ENCODE measurements at regions not wholly inside any gene's neighbourhood (a gene's known extent, or its start where the extent isn't known, plus 50 kb on each side); places are given as distances from the start of the nearest gene placed in this dataset.

DNA sequence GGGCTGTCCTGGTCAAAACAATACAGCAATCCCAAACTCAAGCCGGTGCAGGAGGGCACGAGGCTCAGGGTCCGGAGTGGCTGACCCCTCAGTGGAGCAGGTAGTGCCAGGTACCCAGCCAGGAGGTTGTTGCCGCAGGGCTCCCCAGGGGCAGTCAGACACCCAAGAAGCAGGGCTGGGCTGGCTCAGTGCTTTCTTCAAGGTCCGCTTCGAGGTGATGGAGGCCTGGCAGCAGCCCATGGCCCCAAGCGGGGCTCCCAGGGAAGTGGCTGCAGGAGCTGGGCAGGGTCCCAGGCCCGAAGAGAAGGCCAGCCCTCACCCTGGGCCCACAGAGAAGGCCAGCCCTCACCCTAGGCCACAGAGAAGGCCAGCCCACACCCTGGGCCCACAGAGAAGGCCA, 55.3 kb upstream of the COPS8 start:
- no peak for DNase-seq (ENCODE audit: low read depth, low spot score)

DNA sequence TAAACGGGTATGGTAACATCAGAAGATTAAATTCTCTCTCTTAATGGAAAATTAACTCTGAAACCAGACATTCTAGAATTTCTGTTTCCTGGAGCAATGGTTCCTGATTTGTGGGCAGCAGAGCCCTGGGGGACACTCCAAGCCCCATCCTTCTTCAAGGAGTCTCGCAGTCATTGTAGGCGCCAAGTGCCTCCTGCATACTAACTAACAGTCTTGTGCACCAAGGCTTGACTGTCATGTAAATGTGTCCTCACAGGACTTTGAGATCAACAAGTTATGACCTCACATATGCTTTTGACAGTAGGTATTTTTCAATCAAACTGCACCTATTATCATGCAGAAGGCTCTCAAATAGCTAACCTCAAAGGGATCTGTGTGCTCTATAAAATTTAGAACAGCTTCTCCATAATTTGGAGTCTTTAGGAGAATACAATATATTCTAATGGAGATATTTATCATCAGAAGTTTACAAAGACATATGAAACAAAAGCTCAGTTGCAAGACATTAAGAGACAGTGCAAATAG, 52.1 kb upstream of the COPS8 start:
- DNase-seq (ENCODE audit: low read depth, low spot score): no peak

DNA sequence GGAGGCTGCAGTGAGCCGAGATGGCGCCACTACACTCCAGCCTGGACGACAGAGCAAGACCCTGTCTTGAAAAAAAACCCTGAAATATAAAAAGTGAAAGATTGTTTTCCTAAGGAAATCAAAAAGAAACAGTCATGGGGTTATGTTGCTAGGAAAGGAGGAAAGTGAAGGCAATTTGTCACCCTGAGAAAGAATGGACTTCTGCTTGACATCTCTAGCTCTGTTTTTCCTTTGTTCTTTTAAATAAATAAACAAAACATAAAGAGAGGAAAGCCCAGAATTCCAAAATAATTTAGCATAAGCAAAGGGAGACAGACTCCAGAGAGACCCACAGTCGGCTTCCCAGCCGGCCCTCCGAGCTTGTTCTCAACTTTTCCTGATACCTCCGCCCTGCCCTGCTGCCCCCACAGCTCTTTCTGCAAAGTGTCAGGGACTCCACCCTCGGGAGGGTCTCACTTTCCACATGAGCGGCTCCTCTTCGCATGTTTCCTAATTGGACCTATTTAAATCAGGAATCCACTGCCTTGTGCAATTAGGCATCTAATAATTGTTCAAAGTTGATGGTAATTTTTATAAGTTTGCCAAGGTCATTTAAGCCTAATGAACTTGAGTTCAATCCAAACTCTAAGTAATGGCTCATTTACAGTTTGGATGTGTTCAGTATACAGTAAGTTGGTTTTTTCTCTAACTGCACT, 49.8 kb upstream of the COPS8 start:
- DNase-seq (ENCODE audit: low read depth, low spot score): no peak
